HG03039 (cell line): ENCODE measurements at regions not wholly inside any gene's neighbourhood (a gene's known extent, or its start where the extent isn't known, plus 50 kb on each side); places are given as distances from the start of the nearest gene placed in this dataset.
"Not testable (repeated sequence)": the region's sequence is repeated elsewhere in the genome, so short reads cannot be mapped to it uniquely, and the experiment has no call there.

ENCODE experiments used
- ATAC-seq: cut with Tn5 transposase; IDR thresholded peaks from one replicate; pipeline ENCODE4 v1.9.1; 2021; ENCODE audit warnings: mild to moderate bottlenecking, moderate library complexity; ENCODE audit not compliant: unreplicated experiment

DNA sequence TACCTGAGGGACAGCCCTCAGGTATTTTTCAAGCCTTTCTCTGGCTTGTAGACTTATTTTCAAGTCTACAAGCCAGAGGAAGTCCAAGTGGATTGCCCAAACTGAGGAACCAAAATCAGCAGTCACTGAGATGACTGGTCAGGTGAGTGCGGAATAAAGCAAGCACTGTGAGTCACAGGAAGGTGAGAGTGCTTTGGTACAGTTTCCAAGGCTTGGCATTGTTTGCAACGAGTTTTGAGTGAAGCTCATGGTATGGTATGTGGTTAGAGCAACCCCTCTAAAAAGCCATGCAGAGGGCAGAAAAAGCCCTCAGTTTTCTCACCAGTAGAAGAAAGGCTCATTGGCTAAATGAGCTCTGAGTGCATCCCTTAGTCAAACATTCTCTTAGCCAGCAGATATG, 112.8 kb upstream of the EOLA2 start:
- no peak for ATAC-seq

DNA sequence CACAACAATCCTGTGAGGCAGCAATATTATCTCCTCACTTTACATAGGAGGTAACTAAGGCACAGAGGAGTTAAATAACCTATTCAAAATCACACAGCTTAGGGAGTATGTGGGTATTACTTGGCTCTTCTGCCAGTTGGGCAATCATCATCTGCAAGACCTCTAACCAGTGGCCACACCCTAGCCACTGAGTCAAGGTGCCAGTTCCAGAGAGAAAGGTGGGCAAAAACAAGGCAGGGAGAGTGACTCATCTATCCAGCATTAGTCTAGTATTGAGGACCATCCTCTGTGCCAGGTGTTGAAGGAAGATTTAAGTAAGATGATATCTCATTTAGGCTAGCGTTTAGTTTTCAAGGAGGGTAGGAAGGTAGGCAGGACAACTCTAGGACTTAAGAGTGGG, 113.9 kb upstream of the EOLA2 start:
- ATAC-seq, result no peak

- ATAC-seq, result no peak
These were observed 120.4 kb upstream of the EOLA2 start for GRCh38 chrX:150058728-150059127.

- ATAC-seq, result no peak
These were observed 122.1 kb upstream of the EOLA2 start for GRCh38 chrX:150060406-150060805.

GRCh38 chrX:150062292-150063137, 124.2 kb upstream of the EOLA2 start:
- ATAC-seq, result no peak

DNA sequence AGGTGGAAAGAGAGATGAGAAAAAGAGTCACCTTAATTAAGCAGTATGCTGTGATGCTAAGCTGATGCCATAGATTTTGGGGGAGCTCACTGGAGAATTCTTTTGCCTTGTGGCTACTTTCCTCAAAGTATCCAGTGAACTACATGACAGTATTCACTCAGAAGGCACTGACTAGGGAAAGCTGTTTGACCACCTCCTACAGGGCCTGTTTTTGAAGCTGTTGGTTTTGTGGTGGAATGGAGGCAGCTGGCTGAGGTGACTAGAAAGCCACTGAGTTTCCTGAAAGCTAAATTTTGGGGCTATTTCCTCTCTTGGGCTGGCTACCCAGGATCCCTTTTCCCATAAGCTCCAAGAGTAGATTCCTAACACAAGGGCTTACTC, 124.8 kb upstream of the EOLA2 start:
- no peak for ATAC-seq

GRCh38 chrX:150063674-150064073, 125.4 kb upstream of the EOLA2 start:
- no peak for ATAC-seq

DNA sequence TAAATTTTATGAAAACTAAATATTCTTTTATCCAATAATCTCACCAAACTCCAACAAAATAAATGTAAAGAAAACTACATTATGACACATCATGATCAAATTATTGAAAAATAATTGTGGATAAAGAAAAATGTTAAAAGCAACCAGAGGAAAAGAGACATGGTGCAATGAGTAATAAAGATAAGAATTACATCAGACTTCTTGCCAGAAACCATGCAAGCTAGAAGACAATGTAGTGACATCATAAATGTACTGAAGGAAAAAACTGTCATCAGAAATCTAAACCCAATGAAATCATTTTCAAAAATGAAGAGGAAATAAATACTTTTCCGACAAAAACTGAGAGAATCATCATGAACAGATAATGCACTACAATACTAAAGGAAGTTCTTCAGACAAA, 135.9 kb upstream of the EOLA2 start:
- no peak for ATAC-seq

- no peak for ATAC-seq
These were observed 142.2 kb upstream of the EOLA2 start for GRCh38 chrX:150080497-150080896.

DNA sequence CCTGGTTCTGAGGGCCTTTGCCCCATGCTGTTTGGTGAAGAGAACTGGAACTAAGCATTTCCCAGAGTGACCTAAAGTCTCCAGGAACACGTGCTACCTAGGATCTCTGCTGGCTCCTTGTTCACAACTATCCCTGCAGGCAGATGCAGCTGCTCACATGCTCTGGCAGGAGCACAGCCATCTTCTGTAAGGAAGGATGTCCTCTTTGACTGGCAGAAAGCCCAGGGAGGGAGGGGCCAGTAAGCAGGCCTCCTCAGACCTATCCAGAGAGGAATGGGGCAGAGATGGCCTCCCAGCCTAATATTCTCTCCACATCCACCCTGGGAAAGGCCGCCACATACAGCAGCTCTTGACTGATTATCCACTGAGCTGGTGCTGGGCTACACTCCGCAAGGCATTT, 142.8 kb upstream of the EOLA2 start:
- ATAC-seq, result no peak

DNA sequence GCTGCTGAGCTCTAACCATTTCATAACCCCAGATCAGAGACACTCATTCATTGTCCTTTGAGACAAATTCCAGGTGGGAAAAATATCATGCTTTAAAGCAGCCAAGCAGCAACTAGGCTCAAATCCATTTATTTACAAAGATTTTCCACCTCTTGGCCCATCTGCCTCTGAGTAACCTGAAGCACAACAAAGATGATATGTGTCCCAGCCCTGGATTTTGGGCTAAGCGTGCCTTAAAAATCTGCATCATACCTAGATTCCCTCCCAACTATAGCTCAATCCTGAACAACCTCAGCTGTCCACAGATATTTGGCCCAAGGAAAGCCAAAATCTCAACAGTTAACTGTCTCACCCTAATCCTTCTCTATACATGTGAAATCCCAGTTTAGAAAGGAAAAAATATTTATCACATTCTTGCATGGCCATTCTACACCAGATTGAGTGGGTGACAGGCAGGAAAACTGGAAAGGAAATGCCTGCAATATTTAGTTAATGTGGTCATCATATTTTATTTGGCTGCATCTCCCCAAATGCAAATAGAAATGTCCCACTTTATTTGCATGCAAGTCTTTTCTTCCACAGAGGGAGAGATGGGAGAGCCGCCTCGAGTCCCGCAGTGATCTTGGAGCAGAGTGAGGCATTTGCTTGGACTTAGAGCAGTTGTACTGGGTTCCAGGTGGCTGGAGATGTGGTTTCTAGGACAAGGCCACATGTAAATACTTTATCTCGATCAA, 146.4 kb upstream of the EOLA2 start:
- no peak for ATAC-seq

DNA sequence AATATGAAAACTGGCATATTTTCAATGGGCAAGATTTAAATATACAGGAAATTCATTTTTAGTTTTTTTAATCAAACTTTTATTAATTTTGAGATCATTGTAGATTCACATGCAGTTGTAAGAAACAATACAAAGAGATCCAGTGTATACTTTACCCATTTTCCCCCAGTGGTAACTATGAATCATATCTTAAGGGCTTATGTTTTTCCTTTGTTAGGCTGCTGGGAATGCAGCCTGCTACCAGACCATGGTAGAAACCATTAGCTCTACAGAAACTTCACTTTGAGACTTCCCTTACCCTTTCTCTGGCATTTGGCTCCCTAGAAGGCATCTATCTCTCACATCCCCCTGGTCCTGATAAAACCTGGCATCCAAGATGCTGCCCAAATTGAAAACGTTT, 147.6 kb upstream of the EOLA2 start:
- no peak for ATAC-seq

DNA sequence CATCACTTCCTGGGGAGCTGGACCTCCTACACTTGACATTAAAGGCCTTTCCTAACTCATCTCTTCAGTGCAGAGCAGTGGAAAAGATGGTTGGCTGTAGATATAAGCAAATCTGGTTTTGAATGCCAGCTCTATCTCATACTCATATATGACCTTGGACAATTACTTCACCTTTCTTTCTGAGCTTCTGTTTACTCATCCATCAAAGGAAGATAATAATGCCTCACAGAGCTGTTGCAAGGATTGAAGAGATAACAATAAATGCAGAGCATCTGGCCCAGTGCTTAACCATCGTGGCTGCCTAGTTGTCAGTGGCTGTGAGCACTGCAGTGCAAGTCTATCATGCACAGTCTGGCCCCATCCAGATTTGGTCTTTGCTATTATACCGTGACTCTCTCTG, 148.1 kb upstream of the EOLA2 start:
- ATAC-seq, result no peak

DNA sequence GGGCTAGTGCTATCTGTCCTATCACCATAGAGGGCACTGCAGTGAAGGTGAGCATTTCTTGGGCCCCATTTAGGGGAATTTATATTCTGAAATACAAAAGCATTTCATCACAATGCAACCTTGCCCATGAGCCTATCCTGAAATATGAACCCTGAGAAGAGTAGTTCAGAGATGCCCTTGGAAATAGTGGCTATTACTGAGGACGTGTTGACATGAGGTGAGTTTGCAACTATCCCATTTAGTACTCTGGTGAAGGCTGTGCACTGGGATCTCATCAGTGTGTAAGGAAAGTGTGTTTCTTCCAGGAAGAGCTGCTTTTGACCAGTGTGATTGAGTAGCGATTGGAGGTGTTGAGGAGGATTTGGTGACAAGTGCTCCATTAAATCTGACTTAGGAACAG, 149.3 kb upstream of the EOLA2 start:
- ATAC-seq, result no peak

DNA sequence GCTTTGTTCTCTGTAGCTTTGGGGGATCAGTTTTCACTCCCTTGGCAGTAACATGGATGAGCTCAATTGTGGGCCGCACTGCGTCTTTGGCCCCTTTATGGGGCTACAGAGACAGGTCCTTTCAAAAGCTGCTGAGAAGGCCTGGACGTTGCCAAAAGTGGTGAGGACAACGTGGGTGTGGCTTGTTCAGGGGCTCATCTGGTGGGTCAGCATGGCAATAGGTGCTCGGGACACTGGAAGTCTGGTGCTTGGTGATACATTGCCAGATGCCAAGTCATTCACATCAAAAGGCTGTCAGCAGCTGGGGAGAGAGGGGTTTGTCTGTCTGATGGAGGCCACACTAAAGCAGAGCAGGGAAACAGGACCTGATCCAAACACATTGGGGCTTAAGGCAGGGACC, 149.8 kb upstream of the EOLA2 start:
- no peak for ATAC-seq

GRCh38 chrX:150088766-150089518, 150.7 kb upstream of the EOLA2 start:
- ATAC-seq, result no peak

- not testable (repeated sequence) for ATAC-seq
These were observed 153.0 kb upstream of the EOLA2 start for GRCh38 chrX:150091300-150091699.

- no peak for ATAC-seq
These were observed 154.3 kb upstream of the EOLA2 start for GRCh38 chrX:150092549-150092948.

GRCh38 chrX:150094375-150094774, 156.1 kb upstream of the EOLA2 start:
- ATAC-seq, result no peak

DNA sequence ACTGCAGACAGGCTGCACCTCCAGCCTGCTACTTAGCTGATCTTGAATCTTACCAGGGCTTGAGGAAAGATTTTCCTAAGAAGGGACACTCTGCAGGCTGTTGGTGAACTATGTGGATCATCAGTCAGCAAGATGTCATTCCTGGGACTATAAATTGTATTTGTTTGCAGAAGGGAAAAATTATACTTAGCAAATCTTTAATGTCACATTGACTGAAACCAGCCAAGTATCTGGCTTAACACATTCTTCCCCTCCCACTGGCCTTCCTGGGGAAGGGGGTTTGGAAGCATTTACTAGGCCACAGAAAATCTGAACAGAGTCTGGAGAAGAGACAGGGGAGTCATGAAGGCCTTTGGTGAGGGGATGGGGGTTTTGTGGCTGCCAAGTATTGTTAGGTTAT, 156.7 kb upstream of the EOLA2 start:
- ATAC-seq, result no peak

GRCh38 chrX:150099316-150099715, 161.0 kb upstream of the EOLA2 start:
- ATAC-seq, result no peak

GRCh38 chrX:150100261-150100660, 162.0 kb upstream of the EOLA2 start:
- no peak for ATAC-seq
